NB4 (cell line): ENCODE measurements at regions not wholly inside any gene's neighbourhood (a gene's known extent, or its start where the extent isn't known, plus 50 kb on each side); places are given as distances from the start of the nearest gene placed in this dataset.

ENCODE experiments used
- DNase-seq: peaks from one replicate; pipeline ENCODE4 v3.0.0; 2010; ENCODE audit warnings: low read depth
- H3K4me3 ChIP-seq: one replicate; pipeline ENCODE4 v1.5.1; 2011; ENCODE audit warnings: mild to moderate bottlenecking, low read depth, low read length, moderate library complexity
- CTCF ChIP-seq: IDR thresholded peaks from one replicate; pipeline ENCODE4 v1.5.1; 2012; ENCODE audit warnings: low read depth, low read length
- MAX ChIP-seq: IDR thresholded peaks from 2 replicates; pipeline ENCODE4 v1.6.1; 2011; ENCODE audit warnings: low read depth, low read length
- MYC ChIP-seq: IDR thresholded peaks from 2 replicates; pipeline ENCODE4 v1.6.1; 2011; ENCODE audit warnings: low read depth, low read length
- POLR2A ChIP-seq: IDR thresholded peaks from 2 replicates; pipeline ENCODE4 v1.6.1; 2011; ENCODE audit warnings: mild to moderate bottlenecking; ENCODE audit not compliant: insufficient read length; ENCODE audit errors: extremely low read depth

GRCh38 chr1:244318512-244318911 lies 133.2 kb downstream of the ADSS2 start:
- TF ChIP-seq CTCF (no peak), POLR2A (no peak), MYC (no peak), MAX (no peak)
- DNase-seq = peak; percentile 40

GRCh38 chr1:244319283-244320132 lies 132.2 kb downstream of the ADSS2 start:
- TF ChIP-seq MAX = peak; percentile 51; the same call in 1 of the 2 replicates
- no peak for TF ChIP-seq POLR2A
- peak; percentile 96 for DNase-seq
- H3K4me3 ChIP-seq = peak overlapping the region; percentile 44

More at GRCh38 chr1:244318512-244318911, 133.2 kb downstream of the ADSS2 start:
- H3K4me3 ChIP-seq = no peak overlapping the region

- H3K4me3 ChIP-seq = peak overlapping the region; percentile 49
- TF ChIP-seq MYC = no peak
- TF ChIP-seq CTCF = no peak
- TF ChIP-seq MAX = no peak
- no peak for TF ChIP-seq POLR2A
- DNase-seq = peak; percentile 72
Measured at GRCh38 chr1:244322181-244322580, 129.5 kb downstream of the ADSS2 start.

GRCh38 chr1:244322791-244323521 lies 128.8 kb downstream of the ADSS2 start:
- TF ChIP-seq MAX (0 out of 2 replicates have a peak, but pooled peaks have one; percentile 45), POLR2A (no peak), MYC (no peak), CTCF (no peak)
- H3K4me3 ChIP-seq = peak overlapping the region; percentile 49
- peak; percentile 91 for DNase-seq

- peak overlapping the region; percentile 18 for H3K4me3 ChIP-seq
- no peak for DNase-seq
- TF ChIP-seq MYC (no peak), POLR2A (no peak), CTCF (no peak), MAX (no peak)
Measured at GRCh38 chr1:244324176-244324883, 127.4 kb downstream of the ADSS2 start.
